CD14-positive monocyte (primary cell): ENCODE measurements at regions not wholly inside any gene's neighbourhood (a gene's known extent, or its start where the extent isn't known, plus 50 kb on each side); places are given as distances from the start of the nearest gene placed in this dataset.

ENCODE experiments used
- DNase-seq, 3 donors: peaks; one replicate each; pipeline ENCODE4 v3.0.0-alpha.2; 2011 to 2022
- H2AFZ ChIP-seq: 2 replicates; pipeline ENCODE4 v1.6.0; 2012; ENCODE audit warnings: mild to moderate bottlenecking, low read depth, low read length, inconsistent platforms; ENCODE audit not compliant: insufficient read depth, poor library complexity, severe bottlenecking
- H3K27ac ChIP-seq, 2 donors: 1 replicate in 1 of 2; 2 replicates in 1 of 2; pipeline ENCODE4 v1.5.1; 2012 to 2013; ENCODE audit warnings: low read length in 2 of 2, control low read depth in 1 of 2, inconsistent platforms in 1 of 2, low read depth in 1 of 2, mild to moderate bottlenecking in 1 of 2
- H3K27me3 ChIP-seq, 2 donors: one replicate each; pipeline versions ENCODE4 v1.6.0 to v1.6.1; 2011 to 2013; ENCODE audit warnings: low read length in 2 of 2; ENCODE audit not compliant: control insufficient read depth in 2 of 2, insufficient read depth in 2 of 2
- H3K36me3 ChIP-seq, 2 donors: replicated peaks in 1 of 2; 1 replicate in 1 of 2; 2 replicates in 1 of 2; pipeline versions ENCODE4 v1.5.1 to v1.6.1; 2012 to 2013; ENCODE audit warnings: low read length in 2 of 2, control low read depth in 1 of 2, inconsistent platforms in 1 of 2, mild to moderate bottlenecking in 1 of 2; ENCODE audit not compliant: insufficient read depth in 2 of 2, control insufficient read depth in 1 of 2
- H3K4me1 ChIP-seq, 2 donors: 1 replicate in 1 of 2; 2 replicates in 1 of 2; pipeline versions ENCODE4 v1.5.1 to v1.6.1; 2012 to 2013; ENCODE audit warnings: low read length in 2 of 2, control low read depth in 1 of 2, inconsistent platforms in 1 of 2, mild to moderate bottlenecking in 1 of 2, moderate library complexity in 1 of 2; ENCODE audit not compliant: insufficient read depth in 2 of 2, control insufficient read depth in 1 of 2
- H3K4me2 ChIP-seq: replicated peaks from 2 replicates; pipeline ENCODE3; 2012; ENCODE audit warnings: low read length, moderate library complexity, mild to moderate bottlenecking; ENCODE audit not compliant: poor library complexity, severe bottlenecking; ENCODE audit errors: extremely low read depth
- H3K4me3 ChIP-seq, 3 experiments: fragments of 200-600 bp in 1 of 3; sonication (generic) in 1 of 3; replicated peaks in 1 of 3; 1 replicate in 2 of 3; 2 replicates in 1 of 3; pipeline ENCODE4 v1.5.1; 2011 to 2013; ENCODE audit warnings: low read length in 3 of 3, mild to moderate bottlenecking in 3 of 3, control low read depth in 2 of 3, low read depth in 2 of 3, inconsistent platforms in 1 of 3, moderate library complexity in 1 of 3
- H3K79me2 ChIP-seq: 2 replicates; pipeline ENCODE4 v1.6.0; 2012; ENCODE audit warnings: mild to moderate bottlenecking, control low read depth, inconsistent platforms, low read length, moderate library complexity; ENCODE audit not compliant: insufficient read depth
- H3K9ac ChIP-seq: 2 replicates; pipeline ENCODE4 v1.6.0; 2017; ENCODE audit warnings: low read length, mild to moderate bottlenecking; ENCODE audit not compliant: insufficient read depth, poor library complexity, severe bottlenecking
- H3K9me3 ChIP-seq, 2 donors: replicated peaks in 1 of 2; 1 replicate in 1 of 2; 2 replicates in 1 of 2; pipeline versions ENCODE4 v1.5.1 to v1.6.1; 2012 to 2013; ENCODE audit warnings: low read length in 2 of 2, control low read depth in 1 of 2; ENCODE audit not compliant: control insufficient read depth in 1 of 2, insufficient read depth in 1 of 2
- H4K20me1 ChIP-seq: 2 replicates; pipeline ENCODE4 v1.6.0; 2012; ENCODE audit warnings: mild to moderate bottlenecking, low read length, control low read depth, moderate library complexity; ENCODE audit not compliant: insufficient read depth
- H3K27ac Mint-ChIP-seq, 7 donors: one replicate each; pipeline ENCODE4 v1.8.0; 2020; ENCODE audit warnings: mild to moderate bottlenecking in 7 of 7, mixed read lengths in 7 of 7, moderate library complexity in 6 of 7, inconsistent platforms in 2 of 7
- H3K27me3 Mint-ChIP-seq, 3 donors: one replicate each; pipeline ENCODE4 v1.8.0; 2021 to 2022; ENCODE audit warnings: low read depth in 3 of 3, mild to moderate bottlenecking in 3 of 3, mixed read lengths in 3 of 3, moderate library complexity in 3 of 3, inconsistent platforms in 1 of 3
- H3K36me3 Mint-ChIP-seq, 2 donors: one replicate each; pipeline ENCODE4 v1.8.0; 2020; ENCODE audit warnings: mixed read lengths in 2 of 2, inconsistent platforms in 1 of 2, mild to moderate bottlenecking in 1 of 2
- H3K4me1 Mint-ChIP-seq: one replicate; pipeline ENCODE4 v1.8.0; 2020; ENCODE audit warnings: mild to moderate bottlenecking, mixed read lengths
- H3K4me3 Mint-ChIP-seq, 2 donors: one replicate each; pipeline ENCODE4 v1.8.0; 2020; ENCODE audit warnings: mild to moderate bottlenecking in 2 of 2, mixed read lengths in 2 of 2, moderate library complexity in 1 of 2
- H3K9me3 Mint-ChIP-seq, 7 donors: one replicate each; pipeline ENCODE4 v1.8.0; 2020 to 2022; ENCODE audit warnings: mixed read lengths in 7 of 7, mild to moderate bottlenecking in 6 of 7, moderate library complexity in 6 of 7, inconsistent platforms in 2 of 7
- CTCF ChIP-seq: fragments of 200-600 bp; IDR thresholded peaks from one replicate; pipeline ENCODE4 v1.8.0; 2022; ENCODE audit warnings: antibody characterized with exemption, mild to moderate bottlenecking
- WGBS: methylation state at CpG from one replicate; pipeline ENCODE4 v1.1.5; 2013; ENCODE audit warnings: missing lambda C conversion rate; ENCODE audit not compliant: insufficient coverage; 5-methylcytosine and 5-hydroxymethylcytosine counted together
- intact Hi-C, 2 donors: fragments of 100-400 bp; cut with micrococcal nuclease; formaldehyde crosslinking; loops; one replicate each; pipeline versions ENCODE4 v1.15.0 to v1.15.1; 2023

GRCh38 chrX:74138943-74139342 lies 165.0 kb upstream of the ZCCHC13 start:
- peaks cover 4 to 14% (median 5%) of the 10 kb centered on the region in 7 donors for H3K9me3 Mint-ChIP-seq
- H3K4me1 Mint-ChIP-seq, result no peaks in the 10 kb centered on the region
- no peaks in the 10 kb centered on the region for H4K20me1 ChIP-seq

GRCh38 chrX:74133156-74133796 lies 170.7 kb upstream of the ZCCHC13 start:
- intact Hi-C loops, result loop anchor here (5.0 to 10.0 kb wide), 2 partner anchors 276 to 278 kb away; partner anchors contain the start of gene XIST (in 1 of the 2)
- TF ChIP-seq CTCF, result peak; percentile 54
- H4K20me1 ChIP-seq, result no peaks in the 10 kb centered on the region
- no peaks in the 10 kb centered on the region for H3K36me3 ChIP-seq
- Mint-ChIP-seq H3K4me3 (no peak overlapping the region), H3K9me3 (peaks cover 0 to 5% (median 0%) of the 10 kb centered on the region in 7 donors), H3K36me3 (no peaks in the 10 kb centered on the region), H3K4me1 (no peaks in the 10 kb centered on the region), H3K27ac (no peak overlapping the region), H3K27me3 (peaks cover 0 to 4% (median 0%) of the 10 kb centered on the region in 3 donors)
- H3K27me3 ChIP-seq, result peaks cover 0 to 3% of the 10 kb centered on the region in 2 donors
- no peaks in the 10 kb centered on the region for H3K79me2 ChIP-seq
- no peaks in the 10 kb centered on the region for H3K9me3 ChIP-seq
- H3K27ac ChIP-seq, result no peak overlapping the region
- no peak overlapping the region for H3K4me2 ChIP-seq
- peak; percentile 30 to 44 (median 33) for DNase-seq
- no peak overlapping the region for H3K9ac ChIP-seq
- H3K4me1 ChIP-seq, result no peaks in the 10 kb centered on the region
- no peak overlapping the region for H3K4me3 ChIP-seq
- WGBS, result no CpG with 5 or more reads among the region's 5 CpGs
- no peak overlapping the region for H2AFZ ChIP-seq

More at GRCh38 chrX:74138943-74139342, 165.0 kb upstream of the ZCCHC13 start:
- TF ChIP-seq CTCF, result no peak
- H3K36me3 ChIP-seq, result no peaks in the 10 kb centered on the region
- H3K27me3 ChIP-seq, result peaks cover 0 to 3% of the 10 kb centered on the region in 2 donors
- Mint-ChIP-seq H3K4me3 (no peak overlapping the region), H3K27me3 (peaks cover 0 to 3% (median under 1%) of the 10 kb centered on the region in 3 donors), H3K27ac (no peak overlapping the region), H3K36me3 (no peaks in the 10 kb centered on the region)
- H3K9me3 ChIP-seq, result peaks cover 0 to 5% of the 10 kb centered on the region in 2 donors
- DNase-seq, result no peak
- no peaks in the 10 kb centered on the region for H3K4me1 ChIP-seq
- no peak overlapping the region for H2AFZ ChIP-seq
- intact Hi-C loops, result loop anchor here in 1 of 2 donors (10.0 kb wide), 1 partner anchor 284 kb away; the partner anchor contains the start of gene XIST
- H3K4me3 ChIP-seq, result no peak overlapping the region
- H3K9ac ChIP-seq, result no peak overlapping the region
- no peak overlapping the region for H3K4me2 ChIP-seq
- H3K27ac ChIP-seq, result no peak overlapping the region
- no peaks in the 10 kb centered on the region for H3K79me2 ChIP-seq
